ENCODE measurements at regions not wholly inside any gene's neighbourhood (a gene's known extent, or its start where the extent isn't known, plus 50 kb on each side); places are given as distances from the start of the nearest gene placed in this dataset.
A peak's percentile ranks its signal among the peaks of the same experiment; 100 is the strongest.
"Not testable (repeated sequence)": the region's sequence is repeated elsewhere in the genome, so short reads cannot be mapped to it uniquely, and the experiment has no call there.

DNA sequence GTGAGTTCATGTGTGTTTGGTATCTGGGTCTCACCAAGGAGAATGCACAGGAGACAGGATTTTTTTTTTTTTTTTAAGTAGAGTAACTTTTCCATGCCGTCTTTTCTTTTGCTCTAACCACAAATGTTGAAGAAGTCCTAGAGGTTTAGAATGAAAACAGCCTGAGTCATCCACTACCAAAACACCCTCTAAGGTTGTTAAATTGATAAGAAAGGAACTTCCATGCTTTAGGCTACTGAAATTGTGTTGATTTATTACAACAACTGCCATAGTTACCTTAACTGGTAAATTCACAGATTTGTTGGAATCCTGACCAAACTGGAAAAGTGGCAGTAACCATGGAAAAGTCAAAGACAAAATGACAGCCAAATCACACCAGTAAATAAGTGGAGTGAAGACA, 375.6 kb downstream of the AMY1C start:
- Histone ChIP-seq H2BK12ac (ENCODE audit: low read length in 2 of 2) (no peak overlapping the region), H3K36me3 (ENCODE audit: control insufficient read depth in 1 of 2, insufficient read depth in 2 of 2, low read depth in 1 of 2, low read length in 2 of 2) (no peaks in the 10 kb centered on the region), H4K91ac (ENCODE audit: low read length) (no peak overlapping the region), H3K9ac (ENCODE audit: low read length) (no peak overlapping the region), H3K27ac (ENCODE audit: low read length, poor library complexity, severe bottlenecking) (peak overlapping the region; percentile 81), H3K23ac (ENCODE audit: low read length in 2 of 2) (no peak overlapping the region), H3K27me3 (ENCODE audit: control insufficient read depth in 1 of 2, insufficient read depth in 1 of 2, low read length in 2 of 2) (no peaks in the 10 kb centered on the region), H3K9me3 (ENCODE audit: control insufficient read depth, low read length) (no peaks in the 10 kb centered on the region), H3K4me2 (ENCODE audit: low read length, poor library complexity, severe bottlenecking) (peak overlapping the region; percentile 55), H2AK5ac (ENCODE audit: low read length, severe bottlenecking) (no peak overlapping the region), H3K18ac (ENCODE audit: low read depth in 1 of 2, low read length in 2 of 2) (no peak overlapping the region), H3K4ac (ENCODE audit: low read depth in 1 of 2, low read length in 2 of 2) (no peak overlapping the region), H2AFZ (ENCODE audit: low read depth, low read length) (no peak overlapping the region), H3K14ac (ENCODE audit: low read length in 2 of 2) (no peak overlapping the region), H2BK120ac (ENCODE audit: low read depth, low read length) (no peak overlapping the region), H4K8ac (ENCODE audit: low read length) (no peak overlapping the region), H3K79me1 (replicated peaks; ENCODE audit: low read length, poor library complexity, severe bottlenecking) (no peaks in the 10 kb centered on the region), H3K4me1 (ENCODE audit: control insufficient read depth, insufficient read depth, low read depth, low read length) (peaks cover 2% of the 10 kb centered on the region), H3K4me3 (ENCODE audit: insufficient read depth in 1 of 2, low read depth in 1 of 2, low read length in 2 of 2) (no peak overlapping the region), H2BK5ac (ENCODE audit: low read depth, low read length, poor library complexity, severe bottlenecking) (no peak overlapping the region), H2BK15ac (ENCODE audit: low read depth, poor library complexity, severe bottlenecking) (no peak overlapping the region)
- WGBS: no CpG with 5 or more reads among the region's 1 CpG
- peak; percentile 43 for DNase-seq

DNA sequence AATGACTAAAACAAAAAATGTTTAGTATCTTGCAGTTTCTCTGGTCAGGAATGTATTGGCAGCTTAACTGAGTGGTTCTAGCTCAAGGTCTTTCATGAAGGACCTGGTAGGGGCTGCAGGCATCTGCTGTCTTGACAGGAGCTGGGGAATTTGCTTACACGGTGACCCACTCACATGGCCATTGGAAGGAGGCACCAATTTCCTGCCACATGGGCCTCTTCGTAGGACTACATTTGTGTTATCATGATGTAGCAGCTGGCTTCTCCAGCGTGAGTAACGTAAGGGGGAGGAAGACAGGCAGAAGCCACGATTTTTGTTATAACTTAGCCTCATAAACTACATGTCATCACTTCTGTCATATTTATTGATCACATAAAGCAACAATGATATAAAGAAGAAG, 376.3 kb downstream of the AMY1C start:
- Histone ChIP-seq H3K4me1 (ENCODE audit: control insufficient read depth, insufficient read depth, low read depth, low read length) (peaks cover 2% of the 10 kb centered on the region), H3K27ac (ENCODE audit: low read length, poor library complexity, severe bottlenecking) (peak overlapping the region; percentile 45), H3K14ac (ENCODE audit: low read length in 2 of 2) (no peak overlapping the region), H3K4ac (ENCODE audit: low read depth in 1 of 2, low read length in 2 of 2) (no peak overlapping the region), H3K18ac (ENCODE audit: low read depth in 1 of 2, low read length in 2 of 2) (no peak overlapping the region), H3K9me3 (ENCODE audit: control insufficient read depth, low read length) (no peaks in the 10 kb centered on the region), H2BK12ac (ENCODE audit: low read length in 2 of 2) (no peak overlapping the region), H3K4me2 (ENCODE audit: low read length, poor library complexity, severe bottlenecking) (no peak overlapping the region), H3K36me3 (ENCODE audit: control insufficient read depth in 1 of 2, insufficient read depth in 2 of 2, low read depth in 1 of 2, low read length in 2 of 2) (no peaks in the 10 kb centered on the region), H3K27me3 (ENCODE audit: control insufficient read depth in 1 of 2, insufficient read depth in 1 of 2, low read length in 2 of 2) (no peaks in the 10 kb centered on the region), H2AFZ (ENCODE audit: low read depth, low read length) (no peak overlapping the region), H4K91ac (ENCODE audit: low read length) (no peak overlapping the region), H3K4me3 (ENCODE audit: insufficient read depth in 1 of 2, low read depth in 1 of 2, low read length in 2 of 2) (no peak overlapping the region), H2BK120ac (ENCODE audit: low read depth, low read length) (no peak overlapping the region), H2BK5ac (ENCODE audit: low read depth, low read length, poor library complexity, severe bottlenecking) (no peak overlapping the region), H3K9ac (ENCODE audit: low read length) (no peak overlapping the region), H4K8ac (ENCODE audit: low read length) (no peak overlapping the region), H3K23ac (ENCODE audit: low read length in 2 of 2) (no peak overlapping the region), H2AK5ac (ENCODE audit: low read length, severe bottlenecking) (no peak overlapping the region), H2BK15ac (ENCODE audit: low read depth, poor library complexity, severe bottlenecking) (no peak overlapping the region), H3K79me1 (replicated peaks; ENCODE audit: low read length, poor library complexity, severe bottlenecking) (no peaks in the 10 kb centered on the region)
- no peak for DNase-seq
- WGBS: 84% methylated on average over 2 of the region's 5 CpGs

DNA sequence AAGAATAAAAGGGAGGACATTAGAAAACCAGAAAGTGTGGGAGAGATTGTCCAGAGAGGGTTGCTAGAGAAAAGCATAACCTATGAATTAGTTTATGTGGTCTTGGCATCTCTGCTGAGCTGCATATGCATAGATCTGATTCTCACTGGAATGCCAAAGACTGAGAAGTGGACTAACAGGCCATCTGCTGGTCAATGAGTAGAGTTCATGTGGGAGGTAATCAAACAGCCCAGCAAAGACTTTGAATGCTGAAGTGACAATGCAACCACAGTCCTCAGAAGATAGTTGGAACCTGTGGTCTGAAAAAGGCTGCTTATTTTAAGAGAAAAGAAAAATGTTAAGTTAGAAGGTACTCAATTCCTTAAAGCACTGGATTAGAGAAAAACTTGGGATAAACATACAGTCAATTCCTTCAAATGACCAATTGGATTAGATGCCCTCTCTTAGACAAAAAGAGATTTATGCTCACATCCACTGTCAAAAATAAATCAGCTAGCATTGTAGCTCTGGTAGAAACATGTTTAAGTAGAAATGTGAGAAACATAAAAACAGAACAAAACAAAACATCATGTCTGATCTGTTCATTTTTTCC, 382.8 kb downstream of the AMY1C start:
- no peak overlapping the region for H2AFZ ChIP-seq (ENCODE audit: low read depth, low read length)

DNA sequence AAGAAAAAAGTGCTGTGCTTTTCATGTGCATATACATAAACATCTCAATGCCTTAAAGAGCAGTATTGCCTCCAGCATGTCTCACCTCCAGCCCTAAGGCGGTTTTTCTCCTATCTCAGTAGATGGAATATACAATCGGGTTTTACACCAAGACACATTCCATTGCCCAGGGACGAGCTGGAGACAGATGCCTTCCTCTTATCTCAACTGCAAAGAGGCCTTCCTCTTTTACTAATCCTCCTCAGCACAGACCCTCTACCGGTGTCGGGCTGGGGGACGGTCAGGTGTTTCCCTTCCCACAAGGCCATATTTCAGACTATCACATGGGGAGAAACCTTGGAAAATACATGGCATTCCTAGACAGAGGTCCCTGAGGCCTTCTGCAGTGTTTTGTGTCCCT, 385.3 kb downstream of the AMY1C start:
- H3K27me3 ChIP-seq (ENCODE audit: control insufficient read depth in 1 of 2, insufficient read depth in 1 of 2, low read length in 2 of 2): not testable (repeated sequence)

More for the DNA sequence above, 382.8 kb downstream of the AMY1C start:
- Histone ChIP-seq H3K4me3 (ENCODE audit: insufficient read depth in 1 of 2, low read depth in 1 of 2, low read length in 2 of 2) (no peak overlapping the region), H3K4me1 (ENCODE audit: control insufficient read depth, insufficient read depth, low read depth, low read length) (no peaks in the 10 kb centered on the region), H2BK120ac (ENCODE audit: low read depth, low read length) (no peak overlapping the region), H4K91ac (ENCODE audit: low read length) (no peak overlapping the region), H3K18ac (ENCODE audit: low read depth in 1 of 2, low read length in 2 of 2) (no peak overlapping the region), H3K14ac (ENCODE audit: low read length in 2 of 2) (no peak overlapping the region), H4K8ac (ENCODE audit: low read length) (no peak overlapping the region), H2BK5ac (ENCODE audit: low read depth, low read length, poor library complexity, severe bottlenecking) (no peak overlapping the region), H3K4me2 (ENCODE audit: low read length, poor library complexity, severe bottlenecking) (no peak overlapping the region), H3K27ac (ENCODE audit: low read length, poor library complexity, severe bottlenecking) (no peak overlapping the region), H2BK15ac (ENCODE audit: low read depth, poor library complexity, severe bottlenecking) (no peak overlapping the region), H3K36me3 (ENCODE audit: control insufficient read depth in 1 of 2, insufficient read depth in 2 of 2, low read depth in 1 of 2, low read length in 2 of 2) (no peaks in the 10 kb centered on the region), H3K23ac (ENCODE audit: low read length in 2 of 2) (no peak overlapping the region), H2BK12ac (ENCODE audit: low read length in 2 of 2) (no peak overlapping the region), H3K27me3 (ENCODE audit: control insufficient read depth in 1 of 2, insufficient read depth in 1 of 2, low read length in 2 of 2) (no peaks in the 10 kb centered on the region), H3K9me3 (ENCODE audit: control insufficient read depth, low read length) (no peaks in the 10 kb centered on the region), H3K9ac (ENCODE audit: low read length) (no peak overlapping the region), H3K4ac (ENCODE audit: low read depth in 1 of 2, low read length in 2 of 2) (no peak overlapping the region), H2AK5ac (ENCODE audit: low read length, severe bottlenecking) (no peak overlapping the region), H3K79me1 (replicated peaks; ENCODE audit: low read length, poor library complexity, severe bottlenecking) (no peaks in the 10 kb centered on the region)
- peak; percentile 35 for DNase-seq

More for the DNA sequence above, 385.3 kb downstream of the AMY1C start:
- H3K4me1 ChIP-seq (ENCODE audit: control insufficient read depth, insufficient read depth, low read depth, low read length); H2AFZ ChIP-seq (ENCODE audit: low read depth, low read length); H4K91ac ChIP-seq (ENCODE audit: low read length); H2AK5ac ChIP-seq (ENCODE audit: low read length, severe bottlenecking); H2BK15ac ChIP-seq (ENCODE audit: low read depth, poor library complexity, severe bottlenecking); H2BK120ac ChIP-seq (ENCODE audit: low read depth, low read length); H3K4me2 ChIP-seq (ENCODE audit: low read length, poor library complexity, severe bottlenecking); H3K4me3 ChIP-seq (ENCODE audit: insufficient read depth in 1 of 2, low read depth in 1 of 2, low read length in 2 of 2); H3K14ac ChIP-seq (ENCODE audit: low read length in 2 of 2); DNase-seq; H4K8ac ChIP-seq (ENCODE audit: low read length); H3K27ac ChIP-seq (ENCODE audit: low read length, poor library complexity, severe bottlenecking); H3K23ac ChIP-seq (ENCODE audit: low read length in 2 of 2); H3K18ac ChIP-seq (ENCODE audit: low read depth in 1 of 2, low read length in 2 of 2); H2BK5ac ChIP-seq (ENCODE audit: low read depth, low read length, poor library complexity, severe bottlenecking); H3K79me1 ChIP-seq (replicated peaks; ENCODE audit: low read length, poor library complexity, severe bottlenecking); H3K9ac ChIP-seq (ENCODE audit: low read length); H3K9me3 ChIP-seq (ENCODE audit: control insufficient read depth, low read length); H3K4ac ChIP-seq (ENCODE audit: low read depth in 1 of 2, low read length in 2 of 2); H3K36me3 ChIP-seq (ENCODE audit: control insufficient read depth in 1 of 2, insufficient read depth in 2 of 2, low read depth in 1 of 2, low read length in 2 of 2); H2BK12ac ChIP-seq (ENCODE audit: low read length in 2 of 2): not testable (repeated sequence)
- 24% methylated on average over 6 of the region's 6 CpGs for WGBS
